ENCODE measurements at regions not wholly inside any gene's neighbourhood (a gene's known extent, or its start where the extent isn't known, plus 50 kb on each side); places are given as distances from the start of the nearest gene placed in this dataset.
"Not testable (repeated sequence)": the region's sequence is repeated elsewhere in the genome, so short reads cannot be mapped to it uniquely, and the experiment has no call there.

GRCh38 chr3:155995525-155996370 lies 124.6 kb upstream of the KCNAB1 start:
- DNase-seq (ENCODE audit: missing footprints) (no peak), ATAC-seq (no peak)
- intact Hi-C loops (cut with DNase I) = no loop called here

- intact Hi-C loops (cut with DNase I) = no loop called here
- ATAC-seq (no peak), DNase-seq (ENCODE audit: missing footprints) (no peak)
These were observed 123.5 kb upstream of the KCNAB1 start for GRCh38 chr3:155996882-155997281.

- DNase-seq (ENCODE audit: missing footprints); intact Hi-C loops (cut with DNase I); ATAC-seq: not testable (repeated sequence)
These were observed 122.2 kb upstream of the KCNAB1 start for GRCh38 chr3:155998173-155998572.

GRCh38 chr3:156005736-156006135 lies 114.6 kb upstream of the KCNAB1 start:
- DNase-seq (ENCODE audit: missing footprints) = no peak
- no peak for ATAC-seq
- intact Hi-C loops (cut with DNase I) = no loop called here

GRCh38 chr3:156010829-156011228 lies 109.5 kb upstream of the KCNAB1 start:
- ATAC-seq (no peak), DNase-seq (ENCODE audit: missing footprints) (no peak)
- intact Hi-C loops (cut with DNase I) = no loop called here

GRCh38 chr3:156014489-156014888 lies 105.9 kb upstream of the KCNAB1 start:
- ATAC-seq = no peak
- DNase-seq (ENCODE audit: missing footprints) = no peak
- intact Hi-C loops (cut with DNase I) = no loop called here

- ATAC-seq = no peak
- intact Hi-C loops (cut with DNase I) = no loop called here
- no peak for DNase-seq (ENCODE audit: missing footprints)
These were observed 103.5 kb upstream of the KCNAB1 start for GRCh38 chr3:156016902-156017301.

GRCh38 chr3:156017352-156018030 lies 102.9 kb upstream of the KCNAB1 start:
- ATAC-seq = no peak
- intact Hi-C loops (cut with DNase I) = no loop called here
- DNase-seq (ENCODE audit: missing footprints) = no peak

GRCh38 chr3:156024904-156025533 lies 95.4 kb upstream of the KCNAB1 start:
- intact Hi-C loops (cut with DNase I) = no loop called here
- no peak for DNase-seq (ENCODE audit: missing footprints)
- ATAC-seq = no peak

GRCh38 chr3:156029208-156029607 lies 91.2 kb upstream of the KCNAB1 start:
- no peak for DNase-seq (ENCODE audit: missing footprints)
- ATAC-seq = no peak
- intact Hi-C loops (cut with DNase I) = no loop called here

- ATAC-seq (no peak), DNase-seq (ENCODE audit: missing footprints) (no peak)
- intact Hi-C loops (cut with DNase I) = no loop called here
These were observed 89.7 kb upstream of the KCNAB1 start for GRCh38 chr3:156030723-156031122.

GRCh38 chr3:156033428-156033827 lies 87.0 kb upstream of the KCNAB1 start:
- DNase-seq (ENCODE audit: missing footprints) (no peak), ATAC-seq (no peak)
- intact Hi-C loops (cut with DNase I) = no loop called here

- DNase-seq (ENCODE audit: missing footprints) = no peak
- no peak for ATAC-seq
- intact Hi-C loops (cut with DNase I) = no loop called here
These were observed 85.2 kb upstream of the KCNAB1 start for GRCh38 chr3:156035158-156035557.

- intact Hi-C loops (cut with DNase I) = no loop called here
- ATAC-seq = no peak
- DNase-seq (ENCODE audit: missing footprints) = peak; percentile 56
These were observed 83.9 kb upstream of the KCNAB1 start for GRCh38 chr3:156036258-156037053.

- intact Hi-C loops (cut with DNase I) = no loop called here
- DNase-seq (ENCODE audit: missing footprints) = no peak
- no peak for ATAC-seq
These were observed 83.0 kb upstream of the KCNAB1 start for GRCh38 chr3:156037356-156037755.

- ATAC-seq (no peak), DNase-seq (ENCODE audit: missing footprints) (no peak)
- intact Hi-C loops (cut with DNase I) = no loop called here
These were observed 81.5 kb upstream of the KCNAB1 start for GRCh38 chr3:156038869-156039268.

GRCh38 chr3:156040041-156040440 lies 80.3 kb upstream of the KCNAB1 start:
- DNase-seq (ENCODE audit: missing footprints) (no peak), ATAC-seq (no peak)
- intact Hi-C loops (cut with DNase I) = no loop called here

- intact Hi-C loops (cut with DNase I); ATAC-seq: not testable (repeated sequence)
- peak; percentile 55 for DNase-seq (ENCODE audit: missing footprints)
These were observed 79.0 kb upstream of the KCNAB1 start for GRCh38 chr3:156041216-156041841.

- ATAC-seq; intact Hi-C loops (cut with DNase I): not testable (repeated sequence)
These were observed 78.5 kb upstream of the KCNAB1 start for GRCh38 chr3:156041856-156042255.

More at GRCh38 chr3:156041856-156042255, 78.5 kb upstream of the KCNAB1 start:
- DNase-seq (ENCODE audit: missing footprints) = not testable (repeated sequence)

Data from Right ventricle myocardium inferior (tissue), 1 donor.